ENCODE measurements at regions not wholly inside any gene's neighbourhood (a gene's known extent, or its start where the extent isn't known, plus 50 kb on each side); places are given as distances from the start of the nearest gene placed in this dataset.

DNA sequence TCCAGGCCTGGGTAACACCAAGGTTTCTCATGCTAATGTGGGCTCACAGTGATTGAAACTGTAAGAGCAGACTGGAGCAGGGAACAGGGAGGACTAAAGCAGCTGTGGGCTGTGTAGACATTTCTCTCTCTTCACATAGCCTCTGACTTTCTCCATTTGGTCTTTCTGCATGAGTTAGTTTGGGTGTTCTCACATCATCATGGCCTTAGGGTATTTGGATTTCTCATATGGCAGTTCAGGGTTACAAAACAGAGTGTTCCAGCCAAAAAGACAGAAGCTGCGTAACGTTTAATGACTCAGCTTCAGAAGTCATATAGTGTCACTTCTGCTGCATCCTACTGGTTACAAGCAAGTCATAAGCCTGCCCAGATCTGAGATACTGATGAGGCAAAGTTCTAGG is 52.0 kb upstream of the OSBPL8 start:
- no peak for DNase-seq (ENCODE audit: extremely low read depth in 1 of 11, low read depth in 9 of 11, low spot score in 4 of 11)

- no peak for DNase-seq (ENCODE audit: extremely low read depth in 1 of 11, low read depth in 9 of 11, low spot score in 4 of 11)
Measured at GRCh38 chr12:76614364-76614763, 54.8 kb upstream of the OSBPL8 start.

- DNase-seq (ENCODE audit: extremely low read depth in 1 of 11, low read depth in 9 of 11, low spot score in 4 of 11), result no peak
Measured at GRCh38 chr12:76618031-76618430, 58.5 kb upstream of the OSBPL8 start.

DNA sequence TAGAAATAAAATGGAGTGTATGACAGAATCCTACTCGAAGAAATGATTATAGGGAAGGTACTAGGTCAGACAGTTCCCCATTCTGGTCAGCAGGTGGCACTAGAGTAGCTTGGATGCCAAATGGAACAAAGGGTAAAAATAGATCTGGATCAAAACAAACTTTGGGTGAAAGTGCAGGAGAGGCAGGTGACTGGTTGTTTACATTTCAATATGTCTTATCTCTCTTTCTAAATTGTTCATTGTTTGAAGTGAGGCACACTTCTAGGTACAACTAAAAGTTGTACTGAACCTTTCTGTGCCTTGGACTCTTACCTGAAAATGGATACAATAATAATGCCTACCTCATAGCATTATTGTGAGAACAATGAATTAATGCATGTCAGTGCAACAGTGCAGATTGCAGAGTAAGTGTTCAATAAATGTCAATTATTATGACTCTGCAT is 62.0 kb upstream of the OSBPL8 start:
- peak; percentile 32 to 70 (median 51) for DNase-seq (ENCODE audit: extremely low read depth in 1 of 11, low read depth in 9 of 11, low spot score in 4 of 11)

- DNase-seq (ENCODE audit: extremely low read depth in 1 of 11, low read depth in 9 of 11, low spot score in 4 of 11), result no peak
Measured at GRCh38 chr12:76622351-76622750, 62.8 kb upstream of the OSBPL8 start.

DNA sequence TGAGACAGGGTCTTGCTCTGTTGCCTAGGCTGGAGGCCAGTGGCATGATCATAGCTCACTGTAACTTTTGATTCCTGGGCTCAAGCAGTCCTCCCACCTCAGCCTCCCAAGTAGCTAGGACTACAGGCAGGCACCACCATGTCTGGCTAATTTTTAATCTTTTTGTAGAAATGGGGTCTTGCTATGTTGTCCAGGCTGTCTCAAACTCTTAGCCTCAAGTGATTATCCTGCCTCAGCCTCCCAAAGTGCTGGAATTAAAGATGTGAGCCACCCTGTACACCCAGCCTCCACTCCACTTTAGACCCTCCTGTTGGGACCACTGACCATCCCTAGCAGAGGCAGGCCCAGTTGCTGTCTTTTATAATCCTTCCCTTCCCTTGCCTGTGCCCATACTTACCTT is 63.3 kb upstream of the OSBPL8 start:
- DNase-seq (ENCODE audit: extremely low read depth in 1 of 11, low read depth in 9 of 11, low spot score in 4 of 11), result no peak

GRCh38 chr12:76623931-76624330 is 64.4 kb upstream of the OSBPL8 start:
- DNase-seq (ENCODE audit: extremely low read depth in 1 of 11, low read depth in 9 of 11, low spot score in 4 of 11), result peak in 5 of 11 donors; percentile 4 to 15 (median 10)

DNA sequence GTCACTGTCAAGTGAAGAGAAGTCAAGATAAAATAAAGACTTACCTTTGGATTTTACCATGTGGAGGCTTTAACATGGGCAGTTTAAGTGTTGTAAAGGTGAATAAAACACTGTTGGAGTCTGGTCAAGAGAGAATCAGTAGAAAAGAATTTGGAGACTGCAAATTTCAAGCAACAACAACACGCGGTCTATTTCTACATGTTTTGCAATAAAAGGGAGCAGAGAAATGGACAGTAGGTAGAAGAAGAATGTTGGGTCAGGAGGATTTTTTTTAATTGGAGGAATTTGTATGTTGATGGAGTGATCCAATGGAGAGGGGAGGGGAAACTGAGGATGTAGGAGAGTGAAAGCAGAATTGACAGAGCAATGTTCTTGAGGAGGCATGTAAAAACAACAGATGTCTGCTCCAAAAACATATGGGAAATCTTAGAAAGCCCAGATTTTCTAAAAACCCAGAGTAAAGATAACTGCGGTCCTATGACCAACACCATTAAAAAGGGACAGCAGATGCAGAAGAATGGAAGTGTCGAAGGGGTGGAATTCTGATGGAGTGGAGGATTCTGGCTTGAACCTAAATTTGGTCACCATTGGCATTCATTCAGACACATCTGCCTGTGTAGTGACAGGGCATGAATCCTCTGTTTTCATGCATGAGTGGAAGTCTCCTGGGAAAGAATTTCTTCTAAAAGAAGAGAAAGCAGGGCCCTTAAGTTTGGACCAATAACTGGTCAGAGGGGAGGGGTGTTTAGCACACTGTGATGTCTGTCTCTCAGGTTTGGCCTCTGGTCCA is 68.0 kb upstream of the OSBPL8 start:
- DNase-seq (ENCODE audit: extremely low read depth in 1 of 11, low read depth in 9 of 11, low spot score in 4 of 11), result no peak

GRCh38 chr12:76628745-76629144 is 69.2 kb upstream of the OSBPL8 start:
- DNase-seq (ENCODE audit: extremely low read depth in 1 of 11, low read depth in 9 of 11, low spot score in 4 of 11), result no peak

- DNase-seq (ENCODE audit: extremely low read depth in 1 of 11, low read depth in 9 of 11, low spot score in 4 of 11), result no peak
Measured at GRCh38 chr12:76631741-76632140, 72.2 kb upstream of the OSBPL8 start.

DNA sequence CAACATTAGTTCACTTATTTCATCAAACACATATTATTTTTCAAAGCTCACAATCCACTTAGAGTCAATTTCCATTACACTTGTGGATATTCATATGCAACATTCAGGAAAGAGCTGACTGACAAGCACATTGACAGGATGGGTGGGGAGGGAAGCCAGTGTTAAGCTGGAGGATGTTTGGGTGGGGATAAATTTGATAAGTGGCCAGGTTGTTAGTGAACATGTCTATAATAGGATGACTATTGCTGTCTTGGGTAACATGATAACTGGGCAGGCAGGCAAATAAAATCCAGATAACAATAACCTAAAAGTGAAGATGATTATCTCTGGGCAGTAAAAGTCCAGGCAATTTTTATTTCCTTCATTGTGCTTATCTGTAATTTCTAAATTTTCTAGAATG is 73.8 kb upstream of the OSBPL8 start:
- DNase-seq (ENCODE audit: extremely low read depth in 1 of 11, low read depth in 9 of 11, low spot score in 4 of 11), result no peak

DNA sequence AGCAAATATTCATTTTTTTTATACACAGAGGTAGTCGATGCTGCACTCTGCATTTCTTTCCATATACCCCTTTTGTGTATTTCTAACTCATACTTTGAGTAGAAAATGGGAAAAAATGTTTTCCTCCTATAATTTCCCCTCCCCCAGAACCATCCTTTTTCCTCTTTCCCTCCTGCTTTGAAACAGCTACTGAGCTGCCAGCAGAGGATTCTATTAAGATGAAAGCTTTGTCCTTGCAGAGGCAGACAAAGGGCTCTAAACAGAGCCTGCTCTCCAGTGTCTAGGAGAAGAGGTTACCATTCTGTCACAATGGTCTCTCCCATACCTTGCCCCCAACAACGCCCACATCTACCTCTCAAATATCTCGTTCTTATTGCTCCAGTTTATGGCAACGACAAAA is 74.6 kb upstream of the OSBPL8 start:
- no peak for DNase-seq (ENCODE audit: extremely low read depth in 1 of 11, low read depth in 9 of 11, low spot score in 4 of 11)

DNA sequence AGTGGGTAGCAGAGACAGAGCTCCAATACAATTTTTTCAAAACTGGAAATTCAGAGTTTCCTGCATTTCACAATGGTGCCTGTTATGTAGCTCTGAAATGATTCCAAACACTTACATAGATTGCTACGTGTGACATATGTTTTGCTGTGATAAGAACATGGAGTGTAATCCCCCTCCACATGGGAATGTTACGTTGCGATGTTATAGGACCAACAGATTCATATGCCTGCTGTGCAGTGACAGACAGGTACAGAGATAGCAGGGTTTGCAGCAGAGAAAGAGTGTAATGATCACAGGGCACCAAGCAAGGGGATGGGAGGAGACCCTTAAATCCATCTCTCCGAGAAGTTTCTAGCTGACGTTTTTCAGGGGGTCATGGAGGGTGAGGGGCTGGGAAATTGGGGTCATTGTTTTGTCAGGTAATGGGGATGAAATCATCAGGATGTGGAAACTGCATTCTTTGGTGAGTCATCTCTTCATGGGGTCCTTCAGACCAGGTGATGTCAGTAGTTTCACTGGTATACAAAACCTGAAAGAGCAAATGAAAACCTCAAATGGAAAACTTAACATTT is 76.6 kb upstream of the OSBPL8 start:
- DNase-seq (ENCODE audit: extremely low read depth in 1 of 11, low read depth in 9 of 11, low spot score in 4 of 11), result no peak

DNA sequence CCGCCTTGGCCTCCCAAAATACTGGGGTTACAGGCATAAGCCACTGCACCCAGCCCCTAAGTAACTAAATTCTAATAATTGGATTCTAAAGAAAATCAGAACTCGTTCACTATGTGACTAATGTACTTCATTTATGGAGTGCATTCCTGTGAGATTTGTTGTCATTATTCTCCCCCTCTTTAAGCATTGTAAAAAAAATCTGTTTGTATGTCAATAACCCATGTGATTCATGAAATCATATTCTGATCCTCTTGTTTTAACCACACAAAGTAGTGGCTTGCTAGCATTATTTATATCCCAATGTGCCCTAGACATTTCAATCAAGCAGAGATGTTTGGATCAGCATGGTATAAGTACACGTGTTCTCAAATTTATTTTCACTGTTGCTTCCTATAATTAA is 78.2 kb upstream of the OSBPL8 start:
- no peak for DNase-seq (ENCODE audit: extremely low read depth in 1 of 11, low read depth in 9 of 11, low spot score in 4 of 11)

DNA sequence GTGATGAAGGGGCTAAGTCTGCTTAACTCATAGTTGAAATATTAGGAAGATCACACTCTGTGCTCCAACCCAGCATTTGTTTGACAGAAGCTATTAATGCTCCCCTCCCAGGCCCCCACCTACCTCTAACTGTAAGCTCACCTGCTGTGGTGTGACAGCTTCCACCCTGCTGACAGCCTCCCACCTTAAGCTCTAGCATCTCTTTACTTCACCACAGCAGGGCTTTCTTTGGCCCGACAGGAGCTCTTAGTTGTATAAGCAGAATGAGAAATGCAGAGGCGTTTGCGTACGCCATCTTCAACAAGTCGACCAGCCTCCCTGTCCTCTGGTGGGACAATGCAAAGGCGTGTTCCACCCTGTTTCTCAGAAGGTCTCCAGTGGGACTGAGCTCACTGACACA is 80.1 kb upstream of the OSBPL8 start:
- DNase-seq (ENCODE audit: extremely low read depth in 1 of 11, low read depth in 9 of 11, low spot score in 4 of 11), result no peak

DNA sequence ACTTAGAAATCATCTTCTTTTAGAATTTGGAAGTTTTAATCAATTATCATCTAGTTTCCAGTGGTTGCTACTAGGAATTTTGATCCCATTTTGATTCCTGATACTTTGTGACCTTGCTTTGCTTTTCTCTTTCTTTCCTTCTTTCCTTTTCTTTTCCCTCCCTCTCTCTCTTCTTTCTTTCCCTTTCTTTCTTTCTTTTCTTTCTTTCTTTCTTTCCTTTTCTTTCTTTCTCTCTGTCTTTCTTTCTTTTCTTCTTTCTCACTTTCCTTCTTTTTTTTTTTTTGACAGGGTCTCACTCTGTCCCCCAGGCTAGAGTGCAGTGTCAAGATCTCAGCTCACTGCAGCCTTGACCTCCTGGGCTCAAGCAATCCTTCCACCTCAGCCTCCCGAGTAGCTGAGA is 81.5 kb upstream of the OSBPL8 start:
- no peak for DNase-seq (ENCODE audit: extremely low read depth in 1 of 11, low read depth in 9 of 11, low spot score in 4 of 11)

DNA sequence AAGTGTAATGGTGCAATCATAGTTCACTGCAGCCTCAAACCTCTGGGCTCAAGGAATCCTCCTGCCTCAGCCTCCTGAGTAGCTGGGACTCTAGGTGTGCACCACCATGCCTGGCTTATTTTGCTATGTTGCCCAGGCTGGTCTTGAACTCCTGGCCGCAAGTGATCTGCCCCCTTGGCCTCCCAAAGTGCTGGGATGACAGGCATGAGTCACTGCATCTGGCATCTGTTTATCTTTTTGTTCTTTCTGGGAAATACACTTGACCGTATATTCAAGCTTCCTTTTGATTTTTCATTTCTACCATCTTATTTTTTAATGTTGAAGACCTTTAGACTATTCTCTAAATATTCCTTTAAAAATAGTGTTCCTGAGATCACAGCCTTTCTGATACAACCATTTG is 82.4 kb upstream of the OSBPL8 start:
- DNase-seq (ENCODE audit: extremely low read depth in 1 of 11, low read depth in 9 of 11, low spot score in 4 of 11), result no peak

- no peak for DNase-seq (ENCODE audit: extremely low read depth in 1 of 11, low read depth in 9 of 11, low spot score in 4 of 11)
Measured at GRCh38 chr12:76643438-76643837, 83.9 kb upstream of the OSBPL8 start.

GRCh38 chr12:76644950-76645349 is 85.4 kb upstream of the OSBPL8 start:
- no peak for DNase-seq (ENCODE audit: extremely low read depth in 1 of 11, low read depth in 9 of 11, low spot score in 4 of 11)

DNA sequence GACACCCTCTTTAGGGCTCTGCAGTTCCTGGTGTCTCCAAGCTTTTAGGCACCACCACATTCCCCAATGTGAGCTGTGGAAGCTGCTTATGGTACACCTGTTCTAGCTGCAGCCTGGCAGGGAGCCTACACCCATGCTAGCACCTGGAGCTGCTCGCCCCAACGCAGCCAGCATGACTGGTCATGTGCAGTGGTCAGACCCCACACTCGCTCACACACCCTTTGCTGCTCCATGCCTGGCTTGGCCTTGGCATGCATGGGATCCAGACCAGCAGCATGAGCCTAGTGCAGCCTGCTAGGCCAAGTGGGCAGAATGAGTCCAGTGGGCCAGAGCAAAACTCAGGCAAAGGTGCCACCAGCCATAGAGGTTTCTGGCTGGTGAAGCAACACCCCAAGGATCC is 86.4 kb upstream of the OSBPL8 start:
- no peak for DNase-seq (ENCODE audit: extremely low read depth in 1 of 11, low read depth in 9 of 11, low spot score in 4 of 11)

DNA sequence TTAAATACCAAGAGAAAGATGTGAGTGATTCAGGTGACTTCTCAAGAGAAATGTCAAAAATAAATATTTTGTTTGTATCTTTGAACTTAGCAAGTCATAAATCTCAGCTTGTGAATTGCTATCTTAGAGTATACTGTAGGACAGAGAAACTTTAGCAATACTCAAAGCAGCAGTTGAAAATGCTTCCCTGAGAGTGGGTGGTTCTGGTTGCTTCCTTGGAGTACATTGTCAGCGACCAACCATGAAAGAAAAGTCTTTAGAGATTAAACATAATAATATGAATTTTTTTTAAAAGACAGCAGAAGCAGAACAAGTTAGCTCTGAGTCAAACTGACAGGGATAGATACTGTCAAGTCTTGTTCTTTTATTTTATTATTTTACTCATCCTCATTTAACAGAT is 86.8 kb upstream of the OSBPL8 start:
- no peak for DNase-seq (ENCODE audit: extremely low read depth in 1 of 11, low read depth in 9 of 11, low spot score in 4 of 11)

Measured in renal cortex interstitium (tissue), 11 donors.